A673 (cell line): ENCODE measurements at regions not wholly inside any gene's neighbourhood (a gene's known extent, or its start where the extent isn't known, plus 50 kb on each side); places are given as distances from the start of the nearest gene placed in this dataset.

ENCODE experiments used
- EZH2 ChIP-seq: fragments of 200-600 bp; sonication (generic); IDR thresholded peaks from 2 replicates; pipeline ENCODE4 v1.6.1; 2017; ENCODE audit warnings: borderline replicate concordance, low read depth, mild to moderate bottlenecking, mixed read lengths, antibody characterized with exemption, low read length; ENCODE audit not compliant: poor library complexity, severe bottlenecking
- TF ChIP-seq, protein P1 (sequence below): fragments of 300-800, 200-600 bp; sonication (generic); conservative IDR thresholded peaks from 2 replicates; pipeline ENCODE4 v1.5.1; 2017; ENCODE audit warnings: low read depth, mild to moderate bottlenecking, antibody characterized with exemption, low read length, moderate library complexity, mixed read lengths

- TF ChIP-seq, protein P1, sequence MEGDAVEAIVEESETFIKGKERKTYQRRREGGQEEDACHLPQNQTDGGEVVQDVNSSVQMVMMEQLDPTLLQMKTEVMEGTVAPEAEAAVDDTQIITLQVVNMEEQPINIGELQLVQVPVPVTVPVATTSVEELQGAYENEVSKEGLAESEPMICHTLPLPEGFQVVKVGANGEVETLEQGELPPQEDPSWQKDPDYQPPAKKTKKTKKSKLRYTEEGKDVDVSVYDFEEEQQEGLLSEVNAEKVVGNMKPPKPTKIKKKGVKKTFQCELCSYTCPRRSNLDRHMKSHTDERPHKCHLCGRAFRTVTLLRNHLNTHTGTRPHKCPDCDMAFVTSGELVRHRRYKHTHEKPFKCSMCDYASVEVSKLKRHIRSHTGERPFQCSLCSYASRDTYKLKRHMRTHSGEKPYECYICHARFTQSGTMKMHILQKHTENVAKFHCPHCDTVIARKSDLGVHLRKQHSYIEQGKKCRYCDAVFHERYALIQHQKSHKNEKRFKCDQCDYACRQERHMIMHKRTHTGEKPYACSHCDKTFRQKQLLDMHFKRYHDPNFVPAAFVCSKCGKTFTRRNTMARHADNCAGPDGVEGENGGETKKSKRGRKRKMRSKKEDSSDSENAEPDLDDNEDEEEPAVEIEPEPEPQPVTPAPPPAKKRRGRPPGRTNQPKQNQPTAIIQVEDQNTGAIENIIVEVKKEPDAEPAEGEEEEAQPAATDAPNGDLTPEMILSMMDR: no peak
- no peak for TF ChIP-seq EZH2
Measured at GRCh38 chr9:117551171-117551570, 136.3 kb upstream of the ASTN2 start.
